ENCODE measurements at regions not wholly inside any gene's neighbourhood (a gene's known extent, or its start where the extent isn't known, plus 50 kb on each side); places are given as distances from the start of the nearest gene placed in this dataset.

GRCh38 chr5:93337138-93337537, 243.9 kb downstream of the NR2F1-AS1 start:
- TF ChIP-seq CTCF (IDR thresholded peaks at IDR 0.05) (no peak), POLR2A (IDR thresholded peaks at IDR 0.05) (no peak)
- DNase-seq: no peak
- intact Hi-C loops (cut with DNase I): no loop called here

GRCh38 chr5:93336330-93337110, 244.5 kb downstream of the NR2F1-AS1 start:
- H3K4me3 ChIP-seq: no peak overlapping the region
- H3K4me1 ChIP-seq: no peaks in the 10 kb centered on the region
- no peaks in the 10 kb centered on the region for H3K9me3 ChIP-seq
- intact Hi-C loops (cut with DNase I): no loop called here
- H3K36me3 ChIP-seq: no peaks in the 10 kb centered on the region
- H3K27me3 ChIP-seq: no peaks in the 10 kb centered on the region
- 83 to 97% methylated on average over 3 of the region's 3 CpGs for WGBS, 2 donors
- TF ChIP-seq CTCF (IDR thresholded peaks at IDR 0.05): no peak
- TF ChIP-seq POLR2A (IDR thresholded peaks at IDR 0.05): no peak
- no peak for DNase-seq
- no peak overlapping the region for H3K27ac ChIP-seq

More at GRCh38 chr5:93337138-93337537, 243.9 kb downstream of the NR2F1-AS1 start:
- WGBS, 2 donors: 59 to 78% methylated on average over 2 of the region's 2 CpGs
- H3K4me1 ChIP-seq: no peaks in the 10 kb centered on the region
- H3K27ac ChIP-seq: no peak overlapping the region
- no peak overlapping the region for H3K4me3 ChIP-seq
- H3K27me3 ChIP-seq: no peaks in the 10 kb centered on the region
- no peaks in the 10 kb centered on the region for H3K36me3 ChIP-seq
- no peaks in the 10 kb centered on the region for H3K9me3 ChIP-seq

- WGBS, 2 donors: 27 to 36% methylated on average over 3 of the region's 3 CpGs
- TF ChIP-seq POLR2A (IDR thresholded peaks at IDR 0.05): no peak
- no peak for TF ChIP-seq CTCF (IDR thresholded peaks at IDR 0.05)
- DNase-seq: no peak
- Histone ChIP-seq H3K9me3 (no peaks in the 10 kb centered on the region), H3K4me3 (no peak overlapping the region), H3K27ac (no peak overlapping the region), H3K4me1 (no peaks in the 10 kb centered on the region), H3K27me3 (no peaks in the 10 kb centered on the region), H3K36me3 (no peaks in the 10 kb centered on the region)
- intact Hi-C loops (cut with DNase I): no loop called here
Measured at GRCh38 chr5:93331863-93332262, 249.2 kb downstream of the NR2F1-AS1 start.

GRCh38 chr5:93331241-93331640, 249.8 kb downstream of the NR2F1-AS1 start:
- Histone ChIP-seq H3K4me1 (no peaks in the 10 kb centered on the region), H3K36me3 (no peaks in the 10 kb centered on the region), H3K9me3 (no peaks in the 10 kb centered on the region), H3K27me3 (no peaks in the 10 kb centered on the region), H3K4me3 (no peak overlapping the region), H3K27ac (no peak overlapping the region)
- 85 to 89% methylated on average over 1 of the region's 1 CpG for WGBS, 2 donors
- no peak for TF ChIP-seq POLR2A (IDR thresholded peaks at IDR 0.05)
- DNase-seq: no peak
- intact Hi-C loops (cut with DNase I): no loop called here

GRCh38 chr5:93330506-93330905, 250.5 kb downstream of the NR2F1-AS1 start:
- Histone ChIP-seq H3K9me3 (no peaks in the 10 kb centered on the region), H3K27ac (no peak overlapping the region), H3K36me3 (no peaks in the 10 kb centered on the region), H3K4me1 (no peaks in the 10 kb centered on the region), H3K4me3 (no peak overlapping the region), H3K27me3 (no peaks in the 10 kb centered on the region)
- 23 to 52% methylated on average over 2 of the region's 2 CpGs for WGBS, 2 donors
- intact Hi-C loops (cut with DNase I): no loop called here
- DNase-seq: no peak
- no peak for TF ChIP-seq CTCF (IDR thresholded peaks at IDR 0.05)
- no peak for TF ChIP-seq POLR2A (IDR thresholded peaks at IDR 0.05)
